Memory B cell (primary cell): ENCODE measurements at regions not wholly inside any gene's neighbourhood (a gene's known extent, or its start where the extent isn't known, plus 50 kb on each side); places are given as distances from the start of the nearest gene placed in this dataset.

Experiments
- ATAC-seq: fragments of 150-1000 bp; cut with Tn5 transposase; 2 replicates; pipeline ENCODE4 v1.10.0; 2021; ENCODE audit warnings: low read depth, mild to moderate bottlenecking, moderate library complexity
- DNase-seq, 2 donors: peaks; one replicate each; pipeline ENCODE4 v3.0.0; 2022; ENCODE audit warnings: low spot score in 2 of 2
- H3K27ac Mint-ChIP-seq: one replicate; pipeline ENCODE4 v1.8.0; 2022; ENCODE audit warnings: mild to moderate bottlenecking, moderate library complexity, mixed read lengths
- H3K27me3 Mint-ChIP-seq: one replicate; pipeline ENCODE4 v1.8.0; 2022; ENCODE audit warnings: mixed read lengths
- H3K36me3 Mint-ChIP-seq: one replicate; pipeline ENCODE4 v1.8.0; 2022; ENCODE audit warnings: mild to moderate bottlenecking, mixed read lengths
- H3K4me1 Mint-ChIP-seq: one replicate; pipeline ENCODE4 v1.8.0; 2022; ENCODE audit warnings: mixed read lengths
- H3K4me3 Mint-ChIP-seq: one replicate; pipeline ENCODE4 v1.8.0; 2022; ENCODE audit warnings: mild to moderate bottlenecking, moderate library complexity, mixed read lengths
- H3K9me3 Mint-ChIP-seq: one replicate; pipeline ENCODE4 v1.8.0; 2022; ENCODE audit warnings: mixed read lengths

GRCh38 chr12:98371419-98371818 lies 144.0 kb upstream of the TMPO start:
- ATAC-seq (no peak), DNase-seq (no peak)
- Mint-ChIP-seq H3K4me3 (no peak overlapping the region), H3K36me3 (no peaks in the 10 kb centered on the region), H3K9me3 (no peaks in the 10 kb centered on the region), H3K27ac (no peak overlapping the region), H3K4me1 (no peaks in the 10 kb centered on the region), H3K27me3 (peaks cover 14% of the 10 kb centered on the region)

GRCh38 chr12:98372340-98373024 lies 142.9 kb upstream of the TMPO start:
- Mint-ChIP-seq H3K4me3 (no peak overlapping the region), H3K36me3 (no peaks in the 10 kb centered on the region), H3K9me3 (no peaks in the 10 kb centered on the region), H3K27ac (no peak overlapping the region), H3K27me3 (peaks cover 14% of the 10 kb centered on the region), H3K4me1 (no peaks in the 10 kb centered on the region)
- no peak for DNase-seq
- ATAC-seq = no peak

- Mint-ChIP-seq H3K36me3 (no peaks in the 10 kb centered on the region), H3K4me3 (no peak overlapping the region), H3K4me1 (no peaks in the 10 kb centered on the region), H3K27me3 (peaks cover 12% of the 10 kb centered on the region), H3K27ac (no peak overlapping the region), H3K9me3 (no peaks in the 10 kb centered on the region)
- ATAC-seq = no peak
- no peak for DNase-seq
Observed at GRCh38 chr12:98373025-98373554, 142.3 kb upstream of the TMPO start.

- Mint-ChIP-seq H3K9me3 (no peaks in the 10 kb centered on the region), H3K27ac (no peak overlapping the region), H3K36me3 (no peaks in the 10 kb centered on the region), H3K4me1 (no peaks in the 10 kb centered on the region), H3K4me3 (no peak overlapping the region), H3K27me3 (peaks cover 17% of the 10 kb centered on the region)
- ATAC-seq (no peak), DNase-seq (no peak)
Observed at GRCh38 chr12:98374007-98374406, 141.4 kb upstream of the TMPO start.

GRCh38 chr12:98379106-98379505 lies 136.3 kb upstream of the TMPO start:
- H3K9me3 Mint-ChIP-seq = no peaks in the 10 kb centered on the region

GRCh38 chr12:98385641-98386040 lies 129.7 kb upstream of the TMPO start:
- Mint-ChIP-seq H3K36me3 (no peaks in the 10 kb centered on the region), H3K27ac (no peak overlapping the region), H3K27me3 (peaks cover 3% of the 10 kb centered on the region), H3K4me3 (no peak overlapping the region), H3K9me3 (no peaks in the 10 kb centered on the region), H3K4me1 (no peaks in the 10 kb centered on the region)
- ATAC-seq (no peak), DNase-seq (no peak)

More at GRCh38 chr12:98379106-98379505, 136.3 kb upstream of the TMPO start:
- Mint-ChIP-seq H3K36me3 (no peaks in the 10 kb centered on the region), H3K4me3 (no peak overlapping the region), H3K27me3 (peaks cover 15% of the 10 kb centered on the region), H3K4me1 (no peaks in the 10 kb centered on the region), H3K27ac (no peak overlapping the region)
- ATAC-seq (no peak), DNase-seq (no peak)

GRCh38 chr12:98387444-98387843 lies 127.9 kb upstream of the TMPO start:
- Mint-ChIP-seq H3K36me3 (no peaks in the 10 kb centered on the region), H3K27ac (no peak overlapping the region), H3K27me3 (peaks cover 11% of the 10 kb centered on the region), H3K9me3 (no peaks in the 10 kb centered on the region), H3K4me1 (no peaks in the 10 kb centered on the region), H3K4me3 (no peak overlapping the region)
- DNase-seq (no peak), ATAC-seq (no peak)

- H3K9me3 Mint-ChIP-seq = no peaks in the 10 kb centered on the region
- peaks cover 11% of the 10 kb centered on the region for H3K27me3 Mint-ChIP-seq
- H3K4me3 Mint-ChIP-seq = no peak overlapping the region
- H3K27ac Mint-ChIP-seq = no peak overlapping the region
- DNase-seq (no peak), ATAC-seq (no peak)
- no peaks in the 10 kb centered on the region for H3K36me3 Mint-ChIP-seq
- H3K4me1 Mint-ChIP-seq = no peaks in the 10 kb centered on the region
Observed at GRCh38 chr12:98388126-98388525, 127.3 kb upstream of the TMPO start.

GRCh38 chr12:98389593-98389992 lies 125.8 kb upstream of the TMPO start:
- Mint-ChIP-seq H3K4me1 (no peaks in the 10 kb centered on the region), H3K27me3 (peaks cover 11% of the 10 kb centered on the region), H3K27ac (no peak overlapping the region), H3K4me3 (no peak overlapping the region), H3K36me3 (no peaks in the 10 kb centered on the region), H3K9me3 (no peaks in the 10 kb centered on the region)
- DNase-seq = no peak
- ATAC-seq = no peak

GRCh38 chr12:98397323-98398105 lies 117.9 kb upstream of the TMPO start:
- Mint-ChIP-seq H3K4me3 (peak overlapping the region; percentile 82), H3K36me3 (no peaks in the 10 kb centered on the region), H3K27me3 (peaks cover 2% of the 10 kb centered on the region), H3K4me1 (peaks cover 7% of the 10 kb centered on the region), H3K27ac (peak overlapping the region; percentile 55), H3K9me3 (no peaks in the 10 kb centered on the region)
- peak; percentile 66 to 75 for DNase-seq
- ATAC-seq = peak; percentile 98

- no peaks in the 10 kb centered on the region for H3K9me3 Mint-ChIP-seq
- no peak for DNase-seq
- no peak for ATAC-seq
- peaks cover 7% of the 10 kb centered on the region for H3K4me1 Mint-ChIP-seq
- H3K27ac Mint-ChIP-seq = no peak overlapping the region
- H3K4me3 Mint-ChIP-seq = no peak overlapping the region
- H3K27me3 Mint-ChIP-seq = peaks cover 2% of the 10 kb centered on the region
- no peaks in the 10 kb centered on the region for H3K36me3 Mint-ChIP-seq
Observed at GRCh38 chr12:98399532-98399931, 115.9 kb upstream of the TMPO start.

- no peak overlapping the region for H3K4me3 Mint-ChIP-seq
- ATAC-seq = no peak
Observed at GRCh38 chr12:98401427-98401826, 114.0 kb upstream of the TMPO start.

GRCh38 chr12:98402091-98402490 lies 113.3 kb upstream of the TMPO start:
- no peak for DNase-seq
- no peak for ATAC-seq
- Mint-ChIP-seq H3K27me3 (peaks cover 2% of the 10 kb centered on the region), H3K9me3 (no peaks in the 10 kb centered on the region), H3K4me3 (no peak overlapping the region), H3K27ac (no peak overlapping the region), H3K36me3 (no peaks in the 10 kb centered on the region), H3K4me1 (peaks cover 7% of the 10 kb centered on the region)

More at GRCh38 chr12:98401427-98401826, 114.0 kb upstream of the TMPO start:
- H3K36me3 Mint-ChIP-seq = no peaks in the 10 kb centered on the region
- no peak for DNase-seq
- H3K4me1 Mint-ChIP-seq = peaks cover 7% of the 10 kb centered on the region
- no peaks in the 10 kb centered on the region for H3K9me3 Mint-ChIP-seq
- peaks cover 2% of the 10 kb centered on the region for H3K27me3 Mint-ChIP-seq
- H3K27ac Mint-ChIP-seq = no peak overlapping the region

- no peaks in the 10 kb centered on the region for H3K9me3 Mint-ChIP-seq
- H3K4me3 Mint-ChIP-seq = no peak overlapping the region
- H3K36me3 Mint-ChIP-seq = no peaks in the 10 kb centered on the region
- no peak for DNase-seq
- ATAC-seq = no peak
- H3K27ac Mint-ChIP-seq = no peak overlapping the region
- H3K27me3 Mint-ChIP-seq = no peaks in the 10 kb centered on the region
- peaks cover 2% of the 10 kb centered on the region for H3K4me1 Mint-ChIP-seq
Observed at GRCh38 chr12:98402671-98403070, 112.7 kb upstream of the TMPO start.
